Chondrocyte (in vitro differentiated cells): ENCODE measurements at regions not wholly inside any gene's neighbourhood (a gene's known extent, or its start where the extent isn't known, plus 50 kb on each side); places are given as distances from the start of the nearest gene placed in this dataset.

ENCODE experiments used
- DNase-seq: peaks from one replicate; pipeline ENCODE4 v3.0.0; 2021; ENCODE audit warnings: mixed read lengths, low spot score
- H3K27ac Mint-ChIP-seq: one replicate; pipeline ENCODE4 v1.8.0; 2021; ENCODE audit warnings: mild to moderate bottlenecking, moderate library complexity, mixed read lengths; ENCODE audit not compliant: unreplicated experiment
- H3K27me3 Mint-ChIP-seq: 2 replicates; pipeline ENCODE4 v1.8.0; 2021; ENCODE audit warnings: low read depth, mixed read lengths
- H3K36me3 Mint-ChIP-seq: 2 replicates; pipeline ENCODE4 v1.8.0; 2021; ENCODE audit warnings: low read depth, mixed read lengths
- H3K4me1 Mint-ChIP-seq: 2 replicates; pipeline ENCODE4 v1.8.0; 2021; ENCODE audit warnings: low read depth, mild to moderate bottlenecking, mixed read lengths
- H3K4me3 Mint-ChIP-seq: one replicate; pipeline ENCODE4 v1.8.0; 2021; ENCODE audit warnings: mild to moderate bottlenecking, moderate library complexity, mixed read lengths; ENCODE audit not compliant: unreplicated experiment
- H3K9me3 Mint-ChIP-seq: 2 replicates; pipeline ENCODE4 v1.8.0; 2021; ENCODE audit warnings: low read depth, mixed read lengths
- CTCF ChIP-seq: fragments of 200-600 bp; sonication (generic); IDR thresholded peaks from 2 replicates; pipeline ENCODE4 v1.5.0; 2021; ENCODE audit warnings: antibody characterized with exemption, mild to moderate bottlenecking, moderate library complexity

GRCh38 chr3:118059096-118059495 is 975.5 kb downstream of the IGSF11 start:
- Mint-ChIP-seq H3K27ac (no peak overlapping the region), H3K36me3 (no peaks in the 10 kb centered on the region), H3K27me3 (peaks cover 8% of the 10 kb centered on the region), H3K9me3 (no peaks in the 10 kb centered on the region), H3K4me3 (no peak overlapping the region), H3K4me1 (no peaks in the 10 kb centered on the region)
- no peak for TF ChIP-seq CTCF
- DNase-seq = no peak

DNA sequence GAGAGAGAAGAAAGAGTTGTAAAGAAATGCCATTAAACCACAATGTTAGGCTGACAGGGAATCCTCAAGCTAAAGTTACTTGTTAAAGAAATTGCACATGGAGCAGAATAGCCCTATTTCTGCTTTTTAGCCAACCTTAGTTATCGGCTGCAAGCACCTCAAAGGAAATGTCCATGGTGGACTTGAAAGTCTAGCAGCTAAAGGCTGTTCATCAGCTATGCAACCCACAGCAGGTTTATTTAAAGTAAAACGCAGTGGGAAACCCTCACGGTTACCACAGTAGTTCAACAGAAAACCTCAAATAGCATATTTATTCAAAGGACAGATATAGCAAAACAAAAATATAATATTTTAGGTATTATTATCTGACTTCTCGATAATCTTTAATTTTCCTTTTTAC is 967.2 kb downstream of the IGSF11 start:
- no peak for DNase-seq
- peaks cover 6% of the 10 kb centered on the region for H3K9me3 Mint-ChIP-seq
- H3K4me1 Mint-ChIP-seq = no peaks in the 10 kb centered on the region
- H3K27me3 Mint-ChIP-seq = peaks cover 7% of the 10 kb centered on the region
- TF ChIP-seq CTCF = no peak
- H3K4me3 Mint-ChIP-seq = no peak overlapping the region
- no peak overlapping the region for H3K27ac Mint-ChIP-seq
- no peaks in the 10 kb centered on the region for H3K36me3 Mint-ChIP-seq

DNA sequence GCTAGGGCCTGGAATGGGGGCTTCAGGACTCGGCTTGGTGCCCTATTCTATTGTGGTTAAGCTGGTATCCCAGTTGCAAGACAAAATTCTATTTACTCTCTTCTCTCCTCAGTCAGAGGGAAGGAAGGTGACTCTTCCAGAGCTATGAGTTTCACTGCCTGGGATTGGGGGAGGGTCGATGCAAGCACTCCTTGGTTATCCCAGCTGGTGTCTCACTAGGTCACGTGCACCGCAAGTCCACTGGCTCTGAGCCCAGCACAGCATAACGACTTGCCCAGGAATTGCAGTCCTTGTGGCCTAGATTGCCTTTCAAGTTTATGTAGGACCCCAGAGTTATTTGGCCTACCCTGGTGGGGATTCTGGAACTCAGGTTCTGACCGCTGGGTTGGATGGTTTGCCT is 958.8 kb downstream of the IGSF11 start:
- H3K27me3 Mint-ChIP-seq = peaks cover 2% of the 10 kb centered on the region
- H3K27ac Mint-ChIP-seq = no peak overlapping the region
- H3K4me1 Mint-ChIP-seq = no peaks in the 10 kb centered on the region
- TF ChIP-seq CTCF = no peak
- DNase-seq = no peak
- H3K36me3 Mint-ChIP-seq = no peaks in the 10 kb centered on the region
- no peak overlapping the region for H3K4me3 Mint-ChIP-seq
- peaks cover 21% of the 10 kb centered on the region for H3K9me3 Mint-ChIP-seq

- Mint-ChIP-seq H3K27ac (no peak overlapping the region), H3K9me3 (peaks cover 18% of the 10 kb centered on the region), H3K4me1 (no peaks in the 10 kb centered on the region), H3K4me3 (no peak overlapping the region), H3K27me3 (peaks cover 8% of the 10 kb centered on the region), H3K36me3 (no peaks in the 10 kb centered on the region)
- TF ChIP-seq CTCF = no peak
- DNase-seq = no peak
Observed at GRCh38 chr3:118077332-118077731, 957.3 kb downstream of the IGSF11 start.

GRCh38 chr3:118080889-118081288 is 953.8 kb downstream of the IGSF11 start:
- TF ChIP-seq CTCF = no peak
- no peak for DNase-seq
- Mint-ChIP-seq H3K27ac (no peak overlapping the region), H3K9me3 (no peaks in the 10 kb centered on the region), H3K4me1 (no peaks in the 10 kb centered on the region), H3K36me3 (no peaks in the 10 kb centered on the region), H3K27me3 (peaks cover 10% of the 10 kb centered on the region), H3K4me3 (no peak overlapping the region)
